H54 (cell line): ENCODE measurements at regions not wholly inside any gene's neighbourhood (a gene's known extent, or its start where the extent isn't known, plus 50 kb on each side); places are given as distances from the start of the nearest gene placed in this dataset.
A peak's percentile ranks its signal among the peaks of the same experiment; 100 is the strongest.

ENCODE experiments used
- DNase-seq: peaks from one replicate; pipeline ENCODE4 v3.0.0; 2011; ENCODE audit warnings: low spot score, mixed read lengths; ENCODE audit not compliant: insufficient read length
- FAIRE-seq: peaks from 3 replicates; lab custom pipeline; 2011; peaks lifted over from hg19 to GRCh38; lab: Jason Lieb, UNC
- POLR2A ChIP-seq: IDR thresholded peaks from 2 replicates; pipeline ENCODE4 v1.6.1; 2011; ENCODE audit warnings: low read depth, mild to moderate bottlenecking, low read length

DNA sequence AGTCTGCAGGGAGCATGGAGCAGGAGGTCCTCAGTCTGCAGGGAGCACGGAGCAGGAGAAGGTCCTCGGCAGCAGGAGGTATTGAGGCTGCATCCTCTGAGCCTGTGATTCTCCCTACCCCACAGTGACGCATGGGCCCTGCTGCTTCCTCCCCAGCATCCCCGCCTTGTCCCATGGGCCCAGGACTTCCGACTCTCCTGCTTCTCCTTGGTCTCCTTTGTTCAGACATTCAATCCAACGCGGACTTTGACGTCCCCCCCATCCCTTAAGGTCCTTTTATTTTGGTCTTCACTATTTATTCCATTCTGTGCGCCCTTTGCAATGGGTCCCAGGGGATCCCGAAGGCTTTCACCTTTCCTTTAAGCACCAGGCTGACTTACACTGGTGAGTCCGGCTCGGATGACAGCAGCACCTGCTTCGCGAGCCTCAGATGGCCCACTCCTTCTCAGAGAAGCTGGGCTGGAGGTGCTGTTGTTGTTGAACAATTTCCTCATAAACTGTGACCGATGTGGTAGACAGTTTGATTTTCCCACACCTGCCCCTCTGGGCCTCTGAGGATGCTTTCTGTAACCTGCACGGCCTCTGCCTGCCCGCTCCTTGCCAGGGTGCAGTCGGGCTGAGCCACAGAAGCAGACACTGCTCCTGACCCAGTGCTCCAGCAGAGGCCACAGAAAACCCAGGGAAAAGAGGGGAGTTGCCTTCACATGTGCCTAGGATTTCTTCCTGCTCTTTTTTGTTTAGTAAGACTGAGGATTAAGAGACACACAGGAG lies 407.2 kb upstream of the SHH start:
- FAIRE-seq (no peak), DNase-seq (no peak)
- TF ChIP-seq POLR2A = no peak

DNA sequence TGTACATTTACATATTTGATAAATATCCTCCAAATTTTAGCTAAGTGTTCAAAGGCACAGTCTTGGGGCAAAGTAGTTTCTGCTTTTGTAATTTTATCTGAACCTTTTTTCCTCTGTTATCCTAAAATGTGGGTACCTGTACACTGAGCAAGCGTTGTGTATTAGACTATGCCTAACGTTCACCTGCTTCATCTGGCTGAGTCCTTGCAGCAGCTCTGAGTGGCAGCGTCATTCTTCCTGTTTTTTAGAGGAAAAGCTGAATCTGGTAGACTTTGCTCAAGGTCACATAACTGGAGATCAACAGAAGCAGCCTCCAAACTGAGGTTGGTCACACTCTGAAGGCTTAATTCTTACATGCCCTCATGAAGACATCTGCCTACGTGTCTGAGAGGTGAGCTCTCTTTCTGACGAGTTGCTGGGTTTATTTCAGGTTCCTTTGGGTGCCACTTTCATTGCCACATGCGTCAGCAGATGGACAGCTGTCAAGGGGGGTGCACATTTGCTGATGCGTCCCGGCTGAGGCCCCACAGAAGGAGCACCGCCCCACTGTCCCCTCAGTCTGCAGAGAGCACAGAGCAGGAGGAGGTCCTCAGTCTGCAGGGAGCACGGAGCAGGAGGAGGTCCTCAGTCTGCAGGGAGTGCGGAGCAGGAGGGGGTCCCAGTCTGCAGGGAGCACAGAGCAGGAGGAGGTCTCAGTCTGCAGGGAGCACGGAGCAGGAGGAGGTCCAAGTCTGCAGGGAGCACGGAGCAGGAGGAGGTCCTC lies 406.5 kb upstream of the SHH start:
- DNase-seq (no peak), FAIRE-seq (no peak)
- TF ChIP-seq POLR2A = no peak

DNA sequence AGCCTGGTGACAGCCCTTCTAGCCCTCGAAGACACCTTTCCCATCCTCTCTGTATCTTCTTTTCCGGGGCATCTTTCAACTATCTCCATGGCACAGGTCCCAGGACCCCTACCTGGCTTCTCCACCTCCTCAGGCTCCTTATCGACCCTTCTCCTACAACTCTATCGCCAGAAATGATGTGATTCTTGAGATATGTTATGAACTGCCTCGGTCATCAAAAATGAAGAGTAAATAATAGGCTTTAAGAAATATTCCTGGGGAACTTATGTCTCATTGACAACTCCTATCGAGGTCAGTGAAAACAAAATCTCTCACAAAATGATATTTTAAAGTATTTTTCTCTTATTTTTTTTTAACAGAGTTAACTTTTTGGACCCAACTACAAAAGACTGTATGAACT lies 405.5 kb upstream of the SHH start:
- no peak for FAIRE-seq

DNA sequence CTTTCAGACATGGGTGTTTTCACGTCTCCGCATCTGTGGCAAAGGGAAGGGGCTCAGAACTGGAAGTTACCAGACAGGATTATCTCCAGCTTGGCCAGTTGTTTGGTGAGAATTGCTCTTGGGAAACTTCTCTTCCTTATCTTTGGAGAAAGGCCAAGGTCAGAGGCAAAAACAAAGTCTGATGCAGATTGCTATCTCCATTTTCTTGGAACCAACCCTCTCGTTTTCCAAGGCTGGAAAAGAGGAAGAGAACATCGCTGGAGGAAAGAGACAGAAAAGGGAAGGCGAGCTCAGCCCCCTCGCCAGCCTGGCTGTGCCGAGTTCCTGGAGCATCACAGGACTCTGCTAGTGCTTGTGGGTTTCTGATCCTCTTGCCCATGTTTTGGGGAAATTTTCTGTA lies 396.8 kb upstream of the SHH start:
- no peak for TF ChIP-seq POLR2A
- no peak for FAIRE-seq

More for the DNA sequence above, 405.5 kb upstream of the SHH start:
- no peak for TF ChIP-seq POLR2A
- no peak for DNase-seq

DNA sequence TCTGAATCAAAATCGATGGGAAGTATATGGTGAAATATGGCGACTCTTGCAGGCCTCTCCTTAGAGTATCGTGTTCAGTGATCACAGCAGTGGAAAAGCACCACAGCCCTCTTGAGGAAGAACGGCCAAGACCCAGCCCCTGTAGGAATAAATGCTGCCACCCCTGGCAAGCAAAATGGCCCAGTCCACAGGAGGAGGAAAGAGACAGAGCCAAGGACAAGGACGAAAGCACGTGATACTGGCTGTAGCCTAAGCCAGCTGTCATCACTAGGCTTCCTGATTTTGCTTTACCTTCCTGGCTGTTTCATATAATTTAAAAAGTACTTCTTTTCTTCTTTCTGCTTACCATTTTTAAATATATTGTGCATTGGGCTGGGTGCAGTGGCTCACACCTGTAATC lies 395.0 kb upstream of the SHH start:
- TF ChIP-seq POLR2A = no peak
- no peak for FAIRE-seq

More for the DNA sequence above, 396.8 kb upstream of the SHH start:
- no peak for DNase-seq

DNA sequence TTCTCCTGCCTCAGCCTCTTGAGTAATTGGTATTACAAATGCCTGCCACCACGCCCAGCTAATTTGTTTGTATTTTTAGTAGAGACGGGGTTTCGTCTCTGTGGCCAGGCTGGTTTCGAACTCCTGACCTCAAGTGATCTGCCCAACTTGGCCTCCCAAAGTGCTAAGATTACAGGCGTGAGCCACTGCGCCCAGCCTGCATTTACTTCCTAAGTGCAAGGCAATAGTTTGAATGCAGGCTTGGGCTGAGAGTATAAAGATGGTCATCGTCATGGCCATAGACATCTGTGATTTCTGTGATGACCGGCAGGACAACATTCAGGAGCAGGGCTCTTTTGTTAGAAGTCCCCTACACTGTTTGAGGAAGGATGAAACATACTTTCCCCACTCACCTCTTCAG lies 393.9 kb upstream of the SHH start:
- DNase-seq = no peak
- no peak for FAIRE-seq
- no peak for TF ChIP-seq POLR2A

More for the DNA sequence above, 395.0 kb upstream of the SHH start:
- DNase-seq = no peak

DNA sequence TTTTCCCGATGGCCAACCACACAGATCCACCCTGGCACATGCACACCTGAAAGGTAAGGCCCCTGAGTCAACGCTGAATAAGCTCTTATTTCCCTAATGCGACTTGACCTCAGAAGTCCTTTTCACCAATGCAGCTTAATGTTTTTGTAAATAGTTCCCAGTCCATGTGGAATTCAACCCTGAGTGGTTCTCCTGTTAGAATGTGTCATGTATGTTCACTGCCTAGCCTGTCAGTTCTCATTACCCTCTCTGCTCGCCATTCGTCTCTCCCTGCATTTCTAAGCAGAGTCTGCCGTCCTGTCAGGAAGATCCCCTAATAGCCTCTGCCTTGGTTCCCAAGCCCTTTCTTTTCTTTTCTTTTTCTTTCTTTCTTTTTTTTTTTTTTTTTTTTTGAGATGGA lies 392.6 kb upstream of the SHH start:
- no peak for FAIRE-seq
- DNase-seq = no peak
- TF ChIP-seq POLR2A = no peak

DNA sequence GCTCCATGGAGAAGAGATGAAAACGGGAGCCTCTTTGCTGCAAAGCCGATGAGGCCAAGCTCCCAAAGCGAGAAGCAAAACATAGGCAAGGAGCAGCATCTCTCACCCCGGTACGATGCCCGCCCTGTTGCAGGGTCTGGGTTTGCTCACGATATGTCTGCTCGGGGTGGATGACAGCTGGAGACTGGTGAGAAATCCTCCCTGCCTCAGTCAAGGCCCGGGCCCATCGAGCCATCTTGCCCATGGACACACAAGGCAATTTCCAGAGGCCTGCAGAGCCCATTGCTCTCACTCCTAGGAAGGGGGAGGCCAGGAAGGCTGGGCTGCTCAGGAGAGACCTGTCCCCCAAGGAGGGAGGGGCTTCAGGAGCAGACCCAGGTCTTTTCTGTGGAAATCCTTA lies 391.7 kb upstream of the SHH start:
- no peak for TF ChIP-seq POLR2A
- FAIRE-seq (no peak), DNase-seq (no peak)

DNA sequence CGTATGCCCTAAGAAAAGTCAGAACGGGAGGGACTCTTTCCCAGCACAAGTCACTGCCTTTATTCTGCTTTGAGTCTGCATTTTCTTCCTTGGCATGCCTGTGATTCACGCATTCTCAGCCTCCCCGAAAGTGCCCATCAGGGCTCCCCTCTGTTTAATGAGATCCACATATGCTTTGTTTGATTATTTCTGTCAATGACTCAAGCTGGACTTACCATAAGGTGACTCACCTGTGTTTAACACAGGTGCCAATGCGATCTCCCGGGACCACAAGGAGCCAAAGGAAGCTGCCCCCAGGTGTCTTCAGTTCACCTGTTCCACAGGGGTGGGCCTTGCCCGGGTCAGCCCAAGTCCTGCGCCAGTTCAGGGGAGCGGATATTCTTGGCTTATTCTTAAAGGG lies 386.0 kb upstream of the SHH start:
- DNase-seq (no peak), FAIRE-seq (no peak)
- no peak for TF ChIP-seq POLR2A

DNA sequence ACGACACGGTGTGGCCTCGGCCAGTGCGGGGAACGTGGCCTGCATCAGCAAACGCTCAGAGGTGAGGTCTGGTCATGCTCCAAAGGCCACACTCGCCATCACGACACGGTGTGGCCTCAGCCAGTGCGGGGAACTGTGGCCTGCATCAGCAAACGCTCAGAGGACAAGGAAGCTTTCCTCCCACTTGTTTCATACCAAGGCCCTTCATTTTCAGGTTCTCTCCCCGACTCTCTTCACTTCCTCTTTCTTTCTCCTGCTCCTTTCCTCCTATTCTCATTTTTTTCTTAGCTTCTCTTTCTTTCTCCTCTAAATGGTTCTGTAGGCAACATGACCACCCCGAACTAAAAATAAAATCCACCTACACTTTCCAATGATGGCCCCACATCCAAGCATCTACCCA lies 384.4 kb upstream of the SHH start:
- TF ChIP-seq POLR2A = no peak
- no peak for DNase-seq
- no peak for FAIRE-seq

DNA sequence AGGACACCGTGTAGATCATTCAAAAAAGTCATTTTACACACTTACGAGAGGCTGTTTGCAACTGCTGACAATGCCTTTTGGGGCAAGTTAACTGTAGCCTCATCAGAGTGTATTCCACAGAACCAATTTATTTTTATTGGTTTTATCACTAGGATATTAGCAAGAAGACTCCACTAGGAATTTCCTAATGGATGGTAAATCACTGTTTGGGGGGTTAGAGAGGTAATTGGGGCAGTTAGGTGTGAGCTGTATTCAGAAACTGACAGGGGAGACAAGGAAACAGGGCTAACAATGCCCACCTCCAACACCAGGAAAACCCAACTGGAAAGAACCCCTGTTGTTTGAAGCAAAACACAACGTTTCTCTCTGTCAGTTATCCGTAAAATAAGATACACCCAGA lies 383.0 kb upstream of the SHH start:
- no peak for TF ChIP-seq POLR2A
- DNase-seq = no peak
- FAIRE-seq = no peak

DNA sequence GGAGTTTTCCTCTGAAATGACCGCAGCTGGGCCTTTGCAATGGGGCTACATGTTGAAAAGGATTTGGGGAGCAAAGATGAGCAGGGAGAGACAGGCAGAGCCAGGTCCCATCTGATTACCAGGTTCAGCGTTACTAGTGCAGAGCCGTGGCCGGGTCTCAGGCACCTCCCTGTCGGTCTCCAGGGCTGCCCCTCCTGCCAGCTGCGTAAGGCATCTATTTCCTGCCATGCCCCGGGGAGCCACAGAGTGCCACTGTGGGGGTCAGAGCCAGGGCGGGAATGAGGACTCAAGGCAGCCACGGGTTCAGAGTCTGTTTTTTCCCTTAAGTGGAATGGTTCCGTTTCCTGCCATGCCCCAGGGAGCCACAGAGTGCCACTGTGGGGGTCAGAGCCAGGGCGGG lies 382.6 kb upstream of the SHH start:
- no peak for TF ChIP-seq POLR2A
- no peak for DNase-seq
- FAIRE-seq = no peak

DNA sequence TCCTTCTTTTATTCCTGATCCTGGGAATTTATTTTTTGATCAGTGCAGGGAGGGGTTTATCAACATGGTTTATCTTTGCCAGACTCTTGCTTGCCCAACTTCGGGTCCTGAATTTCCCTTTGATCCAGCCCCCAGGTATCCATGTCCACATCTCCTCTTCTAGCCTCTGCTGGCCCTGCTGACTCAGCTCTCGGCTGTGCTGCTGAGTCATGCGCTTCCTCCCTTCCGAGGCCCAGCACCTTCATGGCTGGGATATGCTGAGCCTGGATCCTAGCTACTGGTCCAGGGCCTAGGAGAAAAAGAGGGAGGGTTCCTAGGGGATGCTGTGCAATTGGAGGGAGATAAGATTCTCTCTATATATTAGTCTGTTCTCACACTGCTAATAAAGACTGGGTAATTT lies 380.7 kb upstream of the SHH start:
- FAIRE-seq (no peak), DNase-seq (peak; percentile 53)
- TF ChIP-seq POLR2A = no peak

DNA sequence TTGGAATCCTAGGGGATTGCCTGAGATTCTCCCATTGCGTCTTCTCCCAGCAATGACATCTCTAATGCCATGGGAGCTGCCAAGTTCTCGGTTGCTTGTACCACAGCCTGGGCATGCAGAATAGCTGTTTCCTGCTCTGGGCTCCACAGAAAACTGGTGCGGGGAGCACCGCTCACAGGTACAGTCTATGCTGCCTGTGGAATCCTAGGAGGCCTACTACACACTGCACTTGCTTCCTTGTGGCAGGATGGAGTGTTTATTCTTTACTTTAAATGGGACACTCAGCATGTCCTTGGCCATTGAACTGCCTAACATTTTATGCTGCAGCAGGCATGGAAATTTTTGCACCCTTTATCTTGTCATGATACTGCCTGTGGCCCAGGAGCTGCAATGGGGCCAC lies 378.8 kb upstream of the SHH start:
- FAIRE-seq = no peak
- TF ChIP-seq POLR2A = no peak
- no peak for DNase-seq

DNA sequence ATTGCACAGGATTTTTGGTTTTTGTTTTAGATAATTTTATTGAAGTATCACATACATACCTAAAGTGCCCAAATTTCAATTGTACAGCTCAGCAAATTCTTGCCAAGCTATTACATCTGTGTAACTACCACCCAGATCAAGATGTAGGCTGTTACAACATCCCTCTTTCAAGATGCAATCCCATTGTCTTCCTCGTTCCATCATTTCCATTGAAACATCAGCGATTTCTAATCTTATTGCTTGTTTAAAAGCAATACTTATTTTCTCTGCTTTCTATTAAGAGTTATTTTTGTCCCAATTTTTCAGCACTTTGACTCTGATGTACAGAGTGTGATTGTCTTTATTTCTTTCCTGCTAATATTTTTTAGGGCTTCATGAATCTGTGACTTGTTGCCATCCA lies 372.8 kb upstream of the SHH start:
- TF ChIP-seq POLR2A = no peak
- DNase-seq (no peak), FAIRE-seq (no peak)
